ENCODE measurements at regions not wholly inside any gene's neighbourhood (a gene's known extent, or its start where the extent isn't known, plus 50 kb on each side); places are given as distances from the start of the nearest gene placed in this dataset.

DNA sequence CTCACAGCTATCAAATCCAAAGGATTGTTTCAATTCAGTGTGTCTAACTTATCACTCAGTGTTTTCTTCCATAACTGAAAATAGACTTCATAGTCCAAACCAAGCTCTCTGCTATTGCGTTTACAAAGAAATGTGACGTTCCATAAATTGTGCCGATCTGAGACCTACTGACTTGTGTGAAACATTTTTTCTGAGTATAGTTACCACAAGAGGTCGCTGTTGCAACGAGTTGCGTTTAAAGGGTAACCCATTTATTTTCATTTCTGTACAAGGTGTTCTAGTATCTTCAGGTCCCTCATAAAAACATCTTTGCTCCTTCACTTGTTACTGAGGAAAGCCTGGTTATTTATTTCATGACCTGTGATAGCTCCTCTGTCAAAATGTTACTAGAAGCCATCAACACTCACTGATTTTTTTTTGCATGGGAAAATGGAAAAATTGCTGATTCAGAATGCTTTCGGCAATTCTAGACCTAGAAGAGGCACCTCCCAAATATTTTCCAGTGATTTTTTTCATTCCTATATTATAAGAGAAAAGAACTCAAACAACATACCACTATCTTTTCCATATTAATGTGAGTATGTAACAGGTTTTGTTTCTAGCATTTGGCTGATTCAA is 60.9 kb upstream of the OR4E1 start:
- Histone ChIP-seq H3K36me3 (ENCODE audit: control insufficient read depth in 2 of 2, extremely low read depth in 1 of 2, insufficient read depth in 2 of 2, low read length in 2 of 2) (no peaks in the 10 kb centered on the region), H3K79me2 (ENCODE audit: control insufficient read depth, insufficient read depth, low read length) (no peaks in the 10 kb centered on the region), H3K9me3 (ENCODE audit: control insufficient read depth, low read depth, low read length) (no peaks in the 10 kb centered on the region), H3K9ac (ENCODE audit: control insufficient read depth, extremely low read depth, insufficient read depth, low read length) (no peak overlapping the region), H3K27me3 (ENCODE audit: control insufficient read depth, extremely low read depth, insufficient read depth, low read length) (peaks cover 3% of the 10 kb centered on the region), H3K27ac (ENCODE audit: control insufficient read depth, insufficient read depth, low read length) (no peak overlapping the region), H3K4me3 (ENCODE audit: control insufficient read depth in 2 of 3, extremely low read depth in 1 of 3, insufficient read depth in 2 of 3, low read depth in 1 of 3, low read length in 3 of 3) (no peak overlapping the region), H2AFZ (ENCODE audit: control insufficient read depth, low read length) (no peak overlapping the region), H3K4me2 (ENCODE audit: control insufficient read depth, extremely low read depth, insufficient read depth, low read depth, low read length) (peak overlapping the region; percentile 11), H4K20me1 (ENCODE audit: control insufficient read depth, extremely low read depth, insufficient read depth, low read length) (no peaks in the 10 kb centered on the region), H3K9me1 (ENCODE audit: control insufficient read depth, extremely low read depth, insufficient read depth, low read length) (no peaks in the 10 kb centered on the region), H3K4me1 (ENCODE audit: control insufficient read depth, extremely low read depth, insufficient read depth, low read length) (no peaks in the 10 kb centered on the region)
- no peak for DNase-seq (ENCODE audit: low read depth, low spot score)
- no peak for FAIRE-seq
- dilution Hi-C loops (cut with MboI; ENCODE audit: extremely low pct_ligation_motif_present, low sequenced_read_pairs) = no loop called here
- TF ChIP-seq, protein P1, sequence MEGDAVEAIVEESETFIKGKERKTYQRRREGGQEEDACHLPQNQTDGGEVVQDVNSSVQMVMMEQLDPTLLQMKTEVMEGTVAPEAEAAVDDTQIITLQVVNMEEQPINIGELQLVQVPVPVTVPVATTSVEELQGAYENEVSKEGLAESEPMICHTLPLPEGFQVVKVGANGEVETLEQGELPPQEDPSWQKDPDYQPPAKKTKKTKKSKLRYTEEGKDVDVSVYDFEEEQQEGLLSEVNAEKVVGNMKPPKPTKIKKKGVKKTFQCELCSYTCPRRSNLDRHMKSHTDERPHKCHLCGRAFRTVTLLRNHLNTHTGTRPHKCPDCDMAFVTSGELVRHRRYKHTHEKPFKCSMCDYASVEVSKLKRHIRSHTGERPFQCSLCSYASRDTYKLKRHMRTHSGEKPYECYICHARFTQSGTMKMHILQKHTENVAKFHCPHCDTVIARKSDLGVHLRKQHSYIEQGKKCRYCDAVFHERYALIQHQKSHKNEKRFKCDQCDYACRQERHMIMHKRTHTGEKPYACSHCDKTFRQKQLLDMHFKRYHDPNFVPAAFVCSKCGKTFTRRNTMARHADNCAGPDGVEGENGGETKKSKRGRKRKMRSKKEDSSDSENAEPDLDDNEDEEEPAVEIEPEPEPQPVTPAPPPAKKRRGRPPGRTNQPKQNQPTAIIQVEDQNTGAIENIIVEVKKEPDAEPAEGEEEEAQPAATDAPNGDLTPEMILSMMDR (optimal IDR thresholded peaks at IDR 0.05 in 1 of 3, IDR thresholded peaks at IDR 0.05 in 1 of 3, conservative IDR thresholded peaks at IDR 0.05 in 1 of 3; ENCODE audit: extremely low read depth in 1 of 3, insufficient read depth in 2 of 3, low read length in 3 of 3) = peak; percentile 38 to 55 (median 49)
- no peak for TF ChIP-seq EZH2 (IDR thresholded peaks at IDR 0.05; ENCODE audit: low read length)

DNA sequence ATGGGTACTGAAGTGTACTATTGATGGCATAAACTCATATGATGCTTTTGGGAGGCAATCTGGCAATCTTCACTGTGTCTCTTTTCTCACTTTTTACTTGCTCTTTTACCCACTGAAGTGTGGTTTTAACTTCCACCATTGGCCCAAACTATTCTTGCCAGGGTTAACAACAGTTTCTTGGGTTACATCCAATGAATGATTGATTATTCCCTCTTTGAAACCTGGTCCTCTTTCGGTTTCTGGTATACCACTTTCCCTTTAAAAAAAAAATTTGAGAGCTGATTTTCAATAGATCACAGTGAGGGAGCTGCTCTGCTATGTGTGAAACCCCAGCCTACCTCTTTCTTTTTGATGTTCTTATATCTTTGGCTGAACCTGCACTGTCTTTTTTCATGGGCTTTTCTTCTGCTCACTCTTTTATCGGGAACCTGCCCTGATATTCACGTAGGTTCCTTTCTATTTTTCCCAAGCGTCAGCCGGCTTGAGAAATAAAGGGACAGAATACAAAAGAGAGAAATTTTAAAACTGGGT is 56.1 kb upstream of the OR4E1 start:
- Histone ChIP-seq H3K4me2 (ENCODE audit: control insufficient read depth, extremely low read depth, insufficient read depth, low read depth, low read length) (no peak overlapping the region), H3K4me1 (ENCODE audit: control insufficient read depth, extremely low read depth, insufficient read depth, low read length) (no peaks in the 10 kb centered on the region), H3K9me1 (ENCODE audit: control insufficient read depth, extremely low read depth, insufficient read depth, low read length) (no peaks in the 10 kb centered on the region), H3K27ac (ENCODE audit: control insufficient read depth, insufficient read depth, low read length) (no peak overlapping the region), H2AFZ (ENCODE audit: control insufficient read depth, low read length) (no peak overlapping the region), H3K36me3 (ENCODE audit: control insufficient read depth in 2 of 2, extremely low read depth in 1 of 2, insufficient read depth in 2 of 2, low read length in 2 of 2) (no peaks in the 10 kb centered on the region), H3K4me3 (ENCODE audit: control insufficient read depth in 2 of 3, extremely low read depth in 1 of 3, insufficient read depth in 2 of 3, low read depth in 1 of 3, low read length in 3 of 3) (no peak overlapping the region), H3K79me2 (ENCODE audit: control insufficient read depth, insufficient read depth, low read length) (no peaks in the 10 kb centered on the region), H4K20me1 (ENCODE audit: control insufficient read depth, extremely low read depth, insufficient read depth, low read length) (no peaks in the 10 kb centered on the region), H3K9ac (ENCODE audit: control insufficient read depth, extremely low read depth, insufficient read depth, low read length) (no peak overlapping the region), H3K27me3 (ENCODE audit: control insufficient read depth, extremely low read depth, insufficient read depth, low read length) (peaks cover 5% of the 10 kb centered on the region), H3K9me3 (ENCODE audit: control insufficient read depth, low read depth, low read length) (no peaks in the 10 kb centered on the region)
- FAIRE-seq (no peak), DNase-seq (ENCODE audit: low read depth, low spot score) (no peak)
- no peak for TF ChIP-seq EZH2 (IDR thresholded peaks at IDR 0.05; ENCODE audit: low read length)
- TF ChIP-seq, protein P1 (optimal IDR thresholded peaks at IDR 0.05 in 1 of 3, IDR thresholded peaks at IDR 0.05 in 1 of 3, conservative IDR thresholded peaks at IDR 0.05 in 1 of 3; ENCODE audit: extremely low read depth in 1 of 3, insufficient read depth in 2 of 3, low read length in 3 of 3) = no peak
- dilution Hi-C loops (cut with MboI; ENCODE audit: extremely low pct_ligation_motif_present, low sequenced_read_pairs) = no loop called here
